Urothelium cell line (cell line): ENCODE measurements at regions not wholly inside any gene's neighbourhood (a gene's known extent, or its start where the extent isn't known, plus 50 kb on each side); places are given as distances from the start of the nearest gene placed in this dataset.

ENCODE experiments used
- DNase-seq: peaks from one replicate; pipeline ENCODE4 v3.0.0; 2011; ENCODE audit warnings: low spot score, mixed read lengths
- FAIRE-seq: peaks from 2 replicates; lab custom pipeline; 2011; peaks lifted over from hg19 to GRCh38; lab: Jason Lieb, UNC

DNA sequence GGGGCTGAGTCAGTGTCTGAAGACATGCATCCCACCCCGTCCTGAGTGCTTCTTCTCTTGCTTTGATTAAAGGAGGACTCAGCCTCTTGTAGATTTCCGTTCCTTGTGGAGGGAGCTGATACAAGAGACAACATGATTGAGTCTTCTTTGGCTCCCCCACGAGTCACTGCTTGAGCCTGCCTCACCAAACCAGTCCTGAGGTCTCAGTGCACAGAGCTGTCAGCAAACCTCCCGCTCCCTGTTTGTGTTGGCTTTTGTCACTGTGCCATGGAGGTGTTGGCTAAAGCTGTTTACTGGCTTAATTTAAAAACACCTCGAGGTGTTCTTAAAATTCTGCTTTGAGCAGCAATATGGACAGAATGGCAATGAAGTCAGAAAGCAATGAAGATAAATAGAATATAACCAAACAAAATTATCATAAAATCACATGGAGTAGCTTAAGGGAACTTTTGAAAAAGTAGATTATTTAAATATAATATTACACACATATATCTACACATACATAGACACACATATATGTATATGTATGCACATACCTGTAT is 234.1 kb upstream of the ANKRD55 start:
- DNase-seq (no peak), FAIRE-seq (no peak)

DNA sequence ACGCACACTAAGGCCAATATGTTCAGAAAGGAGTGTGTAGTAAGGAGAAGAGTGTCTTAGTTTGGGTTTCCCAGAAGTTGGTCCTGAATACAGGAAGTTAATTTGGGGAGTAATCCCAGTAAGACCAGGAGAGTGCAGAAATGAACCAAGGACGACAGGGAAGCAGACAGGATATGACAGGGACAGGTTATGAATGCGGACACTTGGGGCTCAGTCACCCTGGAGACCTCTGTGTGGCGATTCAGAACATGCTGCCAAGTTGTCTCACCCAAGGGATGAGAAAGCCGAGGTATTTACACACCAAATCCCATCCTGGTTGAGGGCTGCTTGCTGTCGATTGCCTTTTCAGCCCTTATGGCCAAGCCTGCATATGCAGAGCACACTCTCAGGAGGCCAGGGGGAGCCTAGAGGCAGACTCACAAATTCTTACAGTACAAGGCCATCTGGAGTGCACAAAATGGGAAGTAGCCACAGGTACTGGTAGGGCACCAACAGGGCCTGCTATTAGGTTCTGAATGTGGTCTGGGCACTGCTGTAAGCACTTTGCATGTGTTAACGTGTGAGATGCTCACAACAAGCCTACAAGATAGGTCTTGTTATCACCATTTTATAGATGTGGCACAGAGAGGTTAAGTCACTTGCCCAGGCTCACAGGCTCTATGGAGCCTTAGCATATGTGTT is 233.1 kb upstream of the ANKRD55 start:
- no peak for DNase-seq
- no peak for FAIRE-seq

DNA sequence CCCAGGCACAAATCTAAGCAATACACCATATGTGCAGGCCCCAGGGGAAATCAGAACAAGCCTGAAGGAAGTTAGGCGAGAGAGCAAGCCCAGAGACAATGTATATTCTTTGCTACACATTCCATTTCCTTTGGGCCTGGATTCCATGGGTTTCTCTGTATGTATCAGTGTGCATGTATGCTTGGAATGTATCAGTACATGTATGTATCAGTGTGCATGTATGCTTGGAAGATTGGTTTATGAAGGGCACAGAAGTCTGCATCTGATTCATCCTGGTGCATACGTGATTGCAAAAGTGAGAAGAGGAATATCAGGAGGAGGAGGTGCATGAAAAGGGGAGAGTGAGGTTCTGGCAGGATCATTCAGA is 232.6 kb upstream of the ANKRD55 start:
- DNase-seq (no peak), FAIRE-seq (no peak)

DNA sequence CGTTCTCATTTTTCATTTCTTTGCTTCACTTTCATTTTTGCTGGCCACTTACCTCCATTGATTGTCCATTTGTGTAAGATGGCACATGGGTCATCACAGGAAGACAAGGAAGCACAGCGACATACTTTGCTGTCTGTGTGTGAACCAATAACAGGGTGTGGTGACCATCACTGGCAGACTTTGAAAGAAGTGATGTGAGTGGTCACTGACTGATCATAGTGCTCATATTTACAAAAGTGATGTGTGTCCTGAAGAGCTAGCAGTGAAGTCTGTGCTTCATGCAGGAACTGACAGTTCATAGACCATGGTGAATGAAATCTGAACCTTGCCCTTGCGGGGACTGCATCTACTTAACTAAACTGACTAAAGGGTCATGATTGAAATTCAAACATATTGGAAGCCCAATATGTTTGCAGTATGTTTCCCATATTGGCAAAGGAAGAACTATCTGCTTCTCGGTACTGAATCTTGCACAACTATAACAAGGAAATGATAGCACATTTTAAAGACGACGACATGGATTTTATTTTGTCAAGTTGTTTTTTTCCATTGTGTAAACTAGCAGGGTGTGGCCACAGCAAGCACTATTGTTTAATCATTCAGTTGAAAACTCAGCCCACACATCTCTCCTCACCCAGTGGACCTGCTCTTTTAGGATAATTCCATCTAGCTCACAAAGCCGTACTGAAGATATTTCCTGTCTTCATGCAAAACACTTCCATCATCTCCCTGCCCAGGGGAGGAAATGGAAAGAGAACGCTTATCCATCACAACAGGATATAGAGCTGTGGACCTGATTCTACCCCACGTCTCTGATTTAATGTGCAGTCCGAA is 232.0 kb upstream of the ANKRD55 start:
- peak; percentile 69 for FAIRE-seq
- DNase-seq: no peak

GRCh38 chr5:56463944-56464571 is 230.9 kb upstream of the ANKRD55 start:
- no peak for FAIRE-seq
- no peak for DNase-seq

DNA sequence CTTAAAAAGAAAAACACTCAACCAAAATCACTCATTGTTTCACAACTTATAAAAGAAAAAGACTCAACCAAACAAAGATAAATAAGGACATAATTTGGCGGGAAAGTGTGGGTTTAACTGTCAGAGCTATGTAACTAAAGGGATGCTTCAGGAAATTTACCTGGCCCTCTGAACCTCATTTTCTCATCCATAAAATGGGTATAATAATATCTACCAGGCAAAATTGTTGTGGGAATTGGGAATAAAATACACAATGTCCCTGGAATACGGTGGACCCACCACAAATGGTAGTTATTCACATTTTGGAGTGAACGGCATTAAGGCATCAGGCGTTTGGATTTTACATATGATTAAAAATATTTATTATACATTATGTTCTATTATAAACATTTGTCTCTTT is 228.5 kb upstream of the ANKRD55 start:
- no peak for DNase-seq
- no peak for FAIRE-seq

DNA sequence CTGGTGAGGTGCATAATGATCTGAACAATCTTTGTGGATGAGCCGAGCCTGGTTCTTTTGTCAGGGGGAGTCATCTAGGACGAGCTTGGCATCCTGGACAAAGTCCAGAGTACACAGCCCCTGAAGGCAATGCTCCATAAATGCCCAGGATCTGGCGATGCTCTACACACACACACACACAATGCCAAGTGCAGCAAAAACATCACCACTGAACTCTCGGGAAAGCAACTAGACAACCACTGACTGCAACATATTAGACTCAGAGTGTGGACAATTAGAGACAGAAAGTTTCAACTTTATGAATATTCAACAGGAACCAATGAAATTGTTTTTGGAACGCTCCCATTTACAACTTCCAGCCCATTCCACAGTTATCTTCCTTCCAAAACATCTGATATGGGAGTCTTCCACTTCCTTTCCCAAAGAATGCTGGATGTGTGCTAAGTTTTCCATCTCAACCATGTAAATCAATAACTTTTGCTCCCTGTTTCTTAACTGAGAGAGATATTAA is 227.6 kb upstream of the ANKRD55 start:
- FAIRE-seq: no peak
- DNase-seq: no peak

- FAIRE-seq (no peak), DNase-seq (no peak)
Observed at GRCh38 chr5:56460195-56460546, 227.0 kb upstream of the ANKRD55 start.

- FAIRE-seq: no peak
- DNase-seq: no peak
Observed at GRCh38 chr5:56459394-56460194, 226.5 kb upstream of the ANKRD55 start.

DNA sequence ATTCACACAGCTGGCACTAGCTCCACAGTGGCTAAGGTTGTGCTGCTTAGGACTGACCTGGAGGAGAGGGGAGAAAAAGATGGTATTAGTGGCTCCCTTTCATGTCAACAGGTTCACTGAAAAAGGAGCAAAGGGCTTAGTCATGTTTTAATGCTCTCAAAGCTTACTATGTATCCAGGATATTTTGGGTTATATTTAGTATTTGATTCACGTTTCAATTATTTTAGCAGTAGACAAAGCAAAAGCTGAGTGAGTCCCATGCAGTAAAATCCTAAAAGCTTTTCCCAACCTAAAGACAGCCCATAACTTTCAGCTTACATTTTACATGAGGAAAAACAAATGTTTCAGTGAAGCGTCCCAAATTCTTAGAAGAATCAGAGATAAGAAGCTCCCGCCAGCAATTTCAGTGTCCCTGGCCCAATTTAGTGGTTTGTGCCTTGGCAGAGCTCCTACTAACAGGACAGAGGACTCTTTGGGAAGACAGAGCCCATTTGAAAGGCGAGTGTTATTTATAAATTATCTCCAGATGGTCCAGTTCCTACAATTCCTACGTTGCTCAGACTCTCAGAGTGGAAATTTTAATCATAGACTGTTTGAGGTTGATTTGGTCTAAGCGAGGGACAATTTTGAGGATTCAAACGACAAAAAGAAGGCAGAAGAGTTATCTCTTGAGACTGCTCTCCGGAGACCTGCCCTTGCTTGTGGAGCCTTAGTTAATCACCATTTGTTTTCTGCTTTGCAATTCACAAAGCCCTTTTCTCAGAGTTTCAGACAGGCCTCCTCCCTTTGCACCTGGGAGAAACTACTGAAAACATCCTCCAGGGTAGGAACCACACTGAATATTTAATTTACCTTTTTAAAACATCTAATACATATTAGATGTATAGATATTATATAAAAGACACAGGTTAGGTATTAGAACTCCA is 225.0 kb upstream of the ANKRD55 start:
- no peak for FAIRE-seq
- DNase-seq: no peak

- DNase-seq: no peak
- no peak for FAIRE-seq
Observed at GRCh38 chr5:56456002-56456401, 222.9 kb upstream of the ANKRD55 start.

GRCh38 chr5:56455417-56455816 is 222.3 kb upstream of the ANKRD55 start:
- FAIRE-seq (no peak), DNase-seq (no peak)

- DNase-seq (no peak), FAIRE-seq (no peak)
Observed at GRCh38 chr5:56454219-56454862, 221.2 kb upstream of the ANKRD55 start.

DNA sequence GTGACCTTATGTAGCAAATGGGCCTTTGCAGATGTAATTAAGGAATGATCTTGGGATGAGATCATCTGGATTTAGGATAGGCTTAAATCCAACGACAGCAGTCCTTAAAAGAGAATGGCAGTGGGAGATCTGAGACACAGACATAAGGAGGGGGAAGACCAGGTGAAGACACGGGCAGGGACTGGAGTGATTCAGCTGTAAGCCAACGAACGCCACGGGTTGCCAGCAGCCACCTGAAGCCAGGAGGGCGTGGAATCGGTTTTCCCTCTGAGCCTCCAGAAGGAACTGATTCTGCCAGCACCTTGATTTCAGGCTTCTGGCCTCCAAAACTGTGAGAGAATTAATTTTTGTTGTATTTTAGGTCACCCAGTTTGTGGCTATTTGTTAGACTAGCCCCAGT is 218.6 kb upstream of the ANKRD55 start:
- FAIRE-seq (no peak), DNase-seq (no peak)

DNA sequence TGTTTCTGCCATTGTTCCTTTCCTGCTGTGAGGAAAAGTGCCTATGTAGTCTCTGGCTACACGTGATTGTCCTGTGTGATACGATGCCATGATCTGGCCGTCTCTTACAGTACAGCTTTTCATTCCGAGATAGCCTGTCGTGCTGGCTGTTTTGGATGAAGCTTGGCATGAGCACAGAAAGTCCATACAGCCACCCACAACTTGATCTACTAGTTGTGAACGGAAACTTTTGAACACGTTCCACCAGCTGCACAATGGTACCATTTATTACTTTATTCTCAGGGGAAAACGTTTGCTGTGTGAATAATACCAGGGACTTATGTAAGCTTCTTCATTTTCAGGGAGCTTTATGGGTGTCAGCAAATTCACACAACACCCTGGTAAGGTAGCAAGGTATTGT is 217.6 kb upstream of the ANKRD55 start:
- FAIRE-seq (no peak), DNase-seq (no peak)

DNA sequence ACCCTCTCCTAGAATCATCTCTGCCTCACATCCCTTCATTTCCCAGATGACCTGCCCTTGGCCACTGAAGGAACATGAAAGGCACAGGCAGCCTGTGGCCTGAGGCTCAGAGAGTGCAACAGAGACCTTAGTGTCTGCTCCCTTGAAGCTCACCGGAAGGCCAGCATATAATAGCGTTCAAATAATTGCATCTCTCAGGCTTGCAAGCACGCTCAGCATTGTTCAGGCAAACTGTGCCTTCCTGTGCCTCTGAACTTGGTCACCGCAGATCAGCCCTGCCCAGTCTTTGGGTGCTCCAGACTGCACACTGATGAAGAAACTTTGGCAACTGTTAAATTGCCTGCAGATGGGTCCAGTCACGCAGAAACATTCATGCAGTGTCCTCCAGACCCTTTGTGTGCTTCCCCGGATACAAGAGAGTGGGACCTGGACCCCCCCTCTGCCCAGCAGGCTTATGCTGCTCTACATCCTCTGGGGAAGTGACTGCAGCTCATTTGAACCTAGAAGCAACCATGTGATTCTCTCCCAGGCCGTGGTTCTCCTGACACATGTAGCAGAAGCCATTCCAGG is 216.0 kb upstream of the ANKRD55 start:
- no peak for DNase-seq
- no peak for FAIRE-seq

DNA sequence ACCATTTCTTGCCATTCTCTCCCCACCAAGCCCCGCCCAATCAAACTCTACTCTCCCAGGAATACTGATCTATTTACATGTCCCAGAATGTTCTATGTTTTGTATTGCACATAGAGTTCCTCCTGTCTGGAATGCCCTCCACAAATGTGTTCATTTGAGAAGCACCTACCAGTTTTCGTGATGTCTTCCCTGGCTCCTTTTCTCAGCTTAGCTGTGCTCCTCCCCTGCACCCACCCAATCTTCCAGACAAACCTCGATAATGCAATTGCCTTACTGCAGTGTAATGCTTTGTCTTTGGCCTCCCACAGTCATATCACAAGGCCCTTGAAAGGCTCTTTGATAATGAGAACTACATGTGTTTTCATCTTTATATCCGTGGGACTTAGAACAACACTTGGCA is 214.5 kb upstream of the ANKRD55 start:
- FAIRE-seq (peak; percentile 13), DNase-seq (no peak)

GRCh38 chr5:56447232-56447631 is 214.1 kb upstream of the ANKRD55 start:
- FAIRE-seq (no peak), DNase-seq (no peak)

- DNase-seq (no peak), FAIRE-seq (no peak)
Observed at GRCh38 chr5:56446728-56447127, 213.6 kb upstream of the ANKRD55 start.
